CD4-positive, alpha-beta memory T cell (primary cell): ENCODE measurements at regions not wholly inside any gene's neighbourhood (a gene's known extent, or its start where the extent isn't known, plus 50 kb on each side); places are given as distances from the start of the nearest gene placed in this dataset.

Source experiments
- CTCF ChIA-PET: fragments of 350-600 bp; sonication (Branson Sonifier 250); formaldehyde crosslinking; loops from one replicate; lab custom pipeline; 2021; ENCODE audit warnings: inconsistent platforms; ENCODE audit not compliant: partially characterized antibody; lab: Charles Lee
- POLR2A ChIA-PET: fragments of 350-600 bp; sonication (Branson Sonifier 250); formaldehyde crosslinking; loops from one replicate; lab custom pipeline; 2021; ENCODE audit not compliant: partially characterized antibody; lab: Charles Lee
- DNase-seq, 5 donors: peaks; one replicate each; pipeline versions ENCODE4 v3.0.0 to v3.0.0-alpha.2; 2020 to 2022; ENCODE audit warnings: mixed read lengths in 1 of 5
- H3K27ac ChIP-seq: one replicate; pipeline ENCODE4 v1.7.0; 2013; ENCODE audit warnings: low read depth, low read length
- H3K27me3 ChIP-seq: 2 replicates; pipeline ENCODE4 v1.7.0; 2013; ENCODE audit warnings: mild to moderate bottlenecking, low read length, moderate library complexity; ENCODE audit not compliant: insufficient read depth
- H3K36me3 ChIP-seq: 2 replicates; pipeline ENCODE4 v1.7.0; 2013; ENCODE audit warnings: mild to moderate bottlenecking, low read length, moderate library complexity; ENCODE audit not compliant: insufficient read depth
- H3K4me1 ChIP-seq: 2 replicates; pipeline ENCODE4 v1.7.0; 2013; ENCODE audit warnings: mild to moderate bottlenecking, low read length, moderate library complexity; ENCODE audit not compliant: insufficient read depth
- H3K4me3 ChIP-seq, 2 donors: one replicate each; pipeline ENCODE4 v1.7.0; 2013; ENCODE audit warnings: low read length in 2 of 2, mild to moderate bottlenecking in 1 of 2
- H3K9me3 ChIP-seq, 2 donors: one replicate each; pipeline ENCODE4 v1.7.0; 2013; ENCODE audit warnings: low read length in 2 of 2, control low read depth in 1 of 2; ENCODE audit not compliant: control insufficient read depth in 1 of 2
- H3K27ac Mint-ChIP-seq, 7 donors: one replicate each; pipeline ENCODE4 v1.8.0; 2020 to 2021; ENCODE audit warnings: mixed read lengths in 7 of 7, mild to moderate bottlenecking in 6 of 7, inconsistent platforms in 3 of 7, moderate library complexity in 3 of 7
- H3K27me3 Mint-ChIP-seq, 2 donors: one replicate each; pipeline ENCODE4 v1.8.0; 2020 to 2021; ENCODE audit warnings: mixed read lengths in 2 of 2
- H3K36me3 Mint-ChIP-seq, 2 donors: one replicate each; pipeline ENCODE4 v1.8.0; 2020 to 2021; ENCODE audit warnings: mixed read lengths in 2 of 2, inconsistent platforms in 1 of 2, mild to moderate bottlenecking in 1 of 2
- H3K4me1 Mint-ChIP-seq, 4 donors: one replicate each; pipeline ENCODE4 v1.8.0; 2020 to 2021; ENCODE audit warnings: mixed read lengths in 4 of 4, mild to moderate bottlenecking in 1 of 4
- H3K4me3 Mint-ChIP-seq, 8 donors: one replicate each; pipeline ENCODE4 v1.8.0; 2020 to 2021; ENCODE audit warnings: mixed read lengths in 8 of 8, mild to moderate bottlenecking in 7 of 8, moderate library complexity in 6 of 8, inconsistent platforms in 3 of 8
- H3K9me3 Mint-ChIP-seq, 8 donors: one replicate each; pipeline ENCODE4 v1.8.0; 2020 to 2021; ENCODE audit warnings: mixed read lengths in 8 of 8, mild to moderate bottlenecking in 5 of 8, inconsistent platforms in 3 of 8, moderate library complexity in 1 of 8
- intact Hi-C: fragments of 100-400 bp; cut with micrococcal nuclease; formaldehyde crosslinking; loops from one replicate; pipeline ENCODE4 v1.15.1; 2023

GRCh38 chr4:125677665-125678307 lies 363.0 kb downstream of the FAT4 start:
- no peaks in the 10 kb centered on the region for H3K27me3 Mint-ChIP-seq
- H3K9me3 Mint-ChIP-seq = peaks cover 0 to 6% (median 1%) of the 10 kb centered on the region in 8 donors
- H3K27me3 ChIP-seq = no peaks in the 10 kb centered on the region
- intact Hi-C loops = no loop called here
- no peaks in the 10 kb centered on the region for H3K4me1 Mint-ChIP-seq
- no peaks in the 10 kb centered on the region for H3K9me3 ChIP-seq
- no peaks in the 10 kb centered on the region for H3K36me3 Mint-ChIP-seq
- no peak overlapping the region for H3K27ac Mint-ChIP-seq
- DNase-seq = no peak
- ChIA-PET CTCF (no interaction called here), POLR2A (no interaction called here)
- no peak overlapping the region for H3K4me3 Mint-ChIP-seq
- H3K4me1 ChIP-seq = no peaks in the 10 kb centered on the region
- no peaks in the 10 kb centered on the region for H3K36me3 ChIP-seq
- H3K4me3 ChIP-seq = no peak overlapping the region
- H3K27ac ChIP-seq = no peak overlapping the region

GRCh38 chr4:125679989-125680388 lies 365.2 kb downstream of the FAT4 start:
- no peaks in the 10 kb centered on the region for H3K4me1 Mint-ChIP-seq
- Histone ChIP-seq H3K4me1 (no peaks in the 10 kb centered on the region), H3K27me3 (no peaks in the 10 kb centered on the region), H3K4me3 (no peak overlapping the region), H3K36me3 (no peaks in the 10 kb centered on the region), H3K9me3 (no peaks in the 10 kb centered on the region), H3K27ac (no peak overlapping the region)
- ChIA-PET POLR2A (no interaction called here), CTCF (no interaction called here)
- H3K27me3 Mint-ChIP-seq = no peaks in the 10 kb centered on the region
- DNase-seq = no peak
- no peak overlapping the region for H3K27ac Mint-ChIP-seq
- H3K36me3 Mint-ChIP-seq = no peaks in the 10 kb centered on the region
- no peak overlapping the region for H3K4me3 Mint-ChIP-seq
- intact Hi-C loops = no loop called here
- peaks cover 0 to 6% (median 1%) of the 10 kb centered on the region in 8 donors for H3K9me3 Mint-ChIP-seq

GRCh38 chr4:125681240-125681639 lies 366.5 kb downstream of the FAT4 start:
- no peaks in the 10 kb centered on the region for H3K36me3 Mint-ChIP-seq
- DNase-seq = no peak
- intact Hi-C loops = no loop called here
- ChIA-PET CTCF (interaction anchor here (0.6 kb wide), 1 partner anchor 46 kb away, joined by 3 read pairs; no protein-coding TSS in a partner anchor), POLR2A (no interaction called here)
- no peaks in the 10 kb centered on the region for H3K4me1 Mint-ChIP-seq
- no peak overlapping the region for H3K4me3 ChIP-seq
- H3K27ac ChIP-seq = no peak overlapping the region
- H3K9me3 ChIP-seq = no peaks in the 10 kb centered on the region
- peaks cover 0 to 4% (median 2%) of the 10 kb centered on the region in 8 donors for H3K9me3 Mint-ChIP-seq
- H3K27me3 ChIP-seq = no peaks in the 10 kb centered on the region
- H3K4me3 Mint-ChIP-seq = no peak overlapping the region
- H3K27me3 Mint-ChIP-seq = no peaks in the 10 kb centered on the region
- H3K27ac Mint-ChIP-seq = no peak overlapping the region
- H3K4me1 ChIP-seq = no peaks in the 10 kb centered on the region
- no peaks in the 10 kb centered on the region for H3K36me3 ChIP-seq

GRCh38 chr4:125682730-125683129 lies 368.0 kb downstream of the FAT4 start:
- peaks cover 0 to 4% (median 3%) of the 10 kb centered on the region in 8 donors for H3K9me3 Mint-ChIP-seq
- CTCF ChIA-PET = no interaction called here
- no peak for DNase-seq

GRCh38 chr4:125688841-125689240 lies 374.1 kb downstream of the FAT4 start:
- H3K36me3 Mint-ChIP-seq = no peaks in the 10 kb centered on the region
- no peaks in the 10 kb centered on the region for H3K27me3 ChIP-seq
- no peak overlapping the region for H3K27ac ChIP-seq
- no peaks in the 10 kb centered on the region for H3K36me3 ChIP-seq
- CTCF ChIA-PET = no interaction called here
- no peaks in the 10 kb centered on the region for H3K4me1 Mint-ChIP-seq
- no peaks in the 10 kb centered on the region for H3K9me3 ChIP-seq
- no peak overlapping the region for H3K4me3 Mint-ChIP-seq
- H3K27me3 Mint-ChIP-seq = no peaks in the 10 kb centered on the region
- intact Hi-C loops = no loop called here
- H3K4me3 ChIP-seq = no peak overlapping the region
- POLR2A ChIA-PET = no interaction called here
- DNase-seq = no peak
- no peaks in the 10 kb centered on the region for H3K4me1 ChIP-seq
- H3K9me3 Mint-ChIP-seq = peaks cover 0 to 4% (median 0%) of the 10 kb centered on the region in 8 donors
- no peak overlapping the region for H3K27ac Mint-ChIP-seq

More at GRCh38 chr4:125682730-125683129, 368.0 kb downstream of the FAT4 start:
- Mint-ChIP-seq H3K4me1 (no peaks in the 10 kb centered on the region), H3K27ac (no peak overlapping the region), H3K27me3 (no peaks in the 10 kb centered on the region), H3K36me3 (no peaks in the 10 kb centered on the region), H3K4me3 (no peak overlapping the region)
- Histone ChIP-seq H3K36me3 (no peaks in the 10 kb centered on the region), H3K4me3 (no peak overlapping the region), H3K27ac (no peak overlapping the region), H3K27me3 (no peaks in the 10 kb centered on the region), H3K9me3 (no peaks in the 10 kb centered on the region), H3K4me1 (no peaks in the 10 kb centered on the region)
- POLR2A ChIA-PET = no interaction called here
- intact Hi-C loops = no loop called here

GRCh38 chr4:125689805-125690204 lies 375.1 kb downstream of the FAT4 start:
- H3K36me3 Mint-ChIP-seq = no peaks in the 10 kb centered on the region
- CTCF ChIA-PET = no interaction called here

GRCh38 chr4:125693228-125693627 lies 378.5 kb downstream of the FAT4 start:
- H3K9me3 ChIP-seq = no peaks in the 10 kb centered on the region
- no peaks in the 10 kb centered on the region for H3K36me3 ChIP-seq
- no peak overlapping the region for H3K4me3 Mint-ChIP-seq
- H3K4me1 Mint-ChIP-seq = no peaks in the 10 kb centered on the region
- peaks cover 0 to 9% (median 5%) of the 10 kb centered on the region in 8 donors for H3K9me3 Mint-ChIP-seq
- H3K36me3 Mint-ChIP-seq = no peaks in the 10 kb centered on the region
- intact Hi-C loops = no loop called here
- ChIA-PET POLR2A (no interaction called here), CTCF (no interaction called here)
- H3K27me3 ChIP-seq = no peaks in the 10 kb centered on the region
- no peaks in the 10 kb centered on the region for H3K4me1 ChIP-seq
- no peak overlapping the region for H3K27ac ChIP-seq
- no peaks in the 10 kb centered on the region for H3K27me3 Mint-ChIP-seq
- no peak overlapping the region for H3K4me3 ChIP-seq
- DNase-seq = no peak
- no peak overlapping the region for H3K27ac Mint-ChIP-seq

More at GRCh38 chr4:125689805-125690204, 375.1 kb downstream of the FAT4 start:
- Histone ChIP-seq H3K4me3 (no peak overlapping the region), H3K9me3 (no peaks in the 10 kb centered on the region), H3K36me3 (no peaks in the 10 kb centered on the region), H3K27ac (no peak overlapping the region), H3K27me3 (no peaks in the 10 kb centered on the region), H3K4me1 (no peaks in the 10 kb centered on the region)
- H3K27me3 Mint-ChIP-seq = no peaks in the 10 kb centered on the region
- H3K27ac Mint-ChIP-seq = no peak overlapping the region
- DNase-seq = no peak
- H3K9me3 Mint-ChIP-seq = peaks cover 0 to 4% (median 0%) of the 10 kb centered on the region in 8 donors
- no peaks in the 10 kb centered on the region for H3K4me1 Mint-ChIP-seq
- H3K4me3 Mint-ChIP-seq = no peak overlapping the region
- POLR2A ChIA-PET = no interaction called here
- intact Hi-C loops = no loop called here
